Uterus (tissue), 3 donors: ENCODE measurements at regions not wholly inside any gene's neighbourhood (a gene's known extent, or its start where the extent isn't known, plus 50 kb on each side); places are given as distances from the start of the nearest gene placed in this dataset.

Source experiments
- DNase-seq, 2 donors: peaks; one replicate each; pipeline ENCODE4 v3.0.0-alpha.2; 2019 to 2020
- H3K27ac ChIP-seq, 2 donors: fragments of 200-600 bp; sonication (generic); 1 replicate in 1 of 2; 2 replicates in 1 of 2; pipeline ENCODE4 v1.5.1; 2016 to 2018
- H3K27me3 ChIP-seq, 2 donors: fragments of 200-600 bp; sonication (generic); one replicate each; pipeline ENCODE4 v1.5.1; 2018 to 2019; ENCODE audit warnings: control low read depth in 1 of 2
- H3K36me3 ChIP-seq, 2 donors: fragments of 200-600 bp; sonication (generic); one replicate each; pipeline ENCODE4 v1.5.1; 2019; ENCODE audit warnings: control low read depth in 1 of 2
- H3K4me1 ChIP-seq, 2 donors: fragments of 200-600 bp; sonication (generic); one replicate each; pipeline ENCODE4 v1.5.1; 2018 to 2019; ENCODE audit warnings: control low read depth in 1 of 2
- H3K4me3 ChIP-seq, 2 donors: fragments of 200-600 bp; sonication (generic); 1 replicate in 1 of 2; 2 replicates in 1 of 2; pipeline ENCODE4 v1.5.1; 2018 to 2019; ENCODE audit warnings: mild to moderate bottlenecking in 1 of 2
- H3K9me3 ChIP-seq, 2 donors: fragments of 200-600 bp; sonication (generic); one replicate each; pipeline ENCODE4 v1.5.1; 2019; ENCODE audit warnings: control low read depth in 1 of 2
- POLR2A ChIP-seq, 2 donors: fragments of 450-650 bp; IDR thresholded peaks; one replicate each; pipeline ENCODE4 v1.6.1; 2016; ENCODE audit warnings: antibody characterized with exemption in 2 of 2, mild to moderate bottlenecking in 1 of 2, moderate library complexity in 1 of 2
- intact Hi-C: fragments of 100-400 bp; cut with DNase I; formaldehyde crosslinking; loops from one replicate; pipeline ENCODE4 v1.15.1; 2023; ENCODE audit warnings: low total_unique reads
- TF ChIP-seq, protein P1 (sequence below), 4 experiments: fragments of 200-600 bp in 2 of 4; fragments of 450-650 bp in 2 of 4; sonication (generic) in 2 of 4; IDR thresholded peaks; one replicate each; pipeline ENCODE4 v1.5.1; 2016 to 2019; ENCODE audit warnings: antibody characterized with exemption in 4 of 4, mild to moderate bottlenecking in 2 of 4, moderate library complexity in 1 of 4
- donor health status: DM: yes; HTN: yes; CAD: no.

DNA sequence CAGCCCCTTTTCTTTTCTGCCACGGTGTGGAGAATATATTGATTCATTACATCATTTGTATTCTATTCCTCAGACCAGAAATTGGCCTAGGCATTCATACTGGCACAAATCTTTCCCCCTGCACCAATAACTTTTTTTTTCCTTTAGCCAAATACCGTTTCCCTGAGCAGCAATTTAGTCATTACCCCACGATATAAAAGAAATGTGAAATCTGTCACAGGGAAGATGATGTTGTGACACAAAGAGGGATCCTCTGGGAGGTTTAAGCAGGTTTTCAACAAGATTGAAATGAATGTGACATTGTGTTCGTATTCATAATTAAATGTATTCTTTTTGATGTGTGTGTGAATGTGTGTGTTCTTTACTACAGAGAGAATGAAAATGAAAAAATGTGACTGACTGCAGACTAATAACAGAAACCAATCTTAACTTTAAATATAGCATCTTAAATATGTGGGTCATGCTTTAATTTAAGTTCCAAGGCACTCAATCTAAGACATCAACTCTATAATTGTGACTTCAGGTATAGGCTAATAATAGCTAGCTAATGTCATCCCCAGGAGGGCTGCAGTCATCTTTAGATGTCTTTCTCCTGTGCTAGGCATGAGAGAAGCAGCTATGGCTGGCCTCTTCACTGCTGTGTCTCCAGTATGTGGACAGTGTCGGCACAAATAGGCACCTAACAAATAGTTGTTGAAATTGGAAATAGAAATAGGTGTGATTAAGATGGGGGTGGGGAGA, 177.7 kb downstream of the BTBD3 start:
- no peak for DNase-seq
- Histone ChIP-seq H3K27ac (no peak overlapping the region), H3K27me3 (no peaks in the 10 kb centered on the region), H3K4me1 (no peaks in the 10 kb centered on the region), H3K9me3 (no peaks in the 10 kb centered on the region), H3K36me3 (no peaks in the 10 kb centered on the region), H3K4me3 (no peak overlapping the region)
- intact Hi-C loops: loop anchor here (10.0 kb wide), 1 partner anchor 61 kb away; no protein-coding TSS in a partner anchor
- TF ChIP-seq POLR2A (IDR thresholded peaks at IDR 0.05): no peak
- TF ChIP-seq, protein P1, sequence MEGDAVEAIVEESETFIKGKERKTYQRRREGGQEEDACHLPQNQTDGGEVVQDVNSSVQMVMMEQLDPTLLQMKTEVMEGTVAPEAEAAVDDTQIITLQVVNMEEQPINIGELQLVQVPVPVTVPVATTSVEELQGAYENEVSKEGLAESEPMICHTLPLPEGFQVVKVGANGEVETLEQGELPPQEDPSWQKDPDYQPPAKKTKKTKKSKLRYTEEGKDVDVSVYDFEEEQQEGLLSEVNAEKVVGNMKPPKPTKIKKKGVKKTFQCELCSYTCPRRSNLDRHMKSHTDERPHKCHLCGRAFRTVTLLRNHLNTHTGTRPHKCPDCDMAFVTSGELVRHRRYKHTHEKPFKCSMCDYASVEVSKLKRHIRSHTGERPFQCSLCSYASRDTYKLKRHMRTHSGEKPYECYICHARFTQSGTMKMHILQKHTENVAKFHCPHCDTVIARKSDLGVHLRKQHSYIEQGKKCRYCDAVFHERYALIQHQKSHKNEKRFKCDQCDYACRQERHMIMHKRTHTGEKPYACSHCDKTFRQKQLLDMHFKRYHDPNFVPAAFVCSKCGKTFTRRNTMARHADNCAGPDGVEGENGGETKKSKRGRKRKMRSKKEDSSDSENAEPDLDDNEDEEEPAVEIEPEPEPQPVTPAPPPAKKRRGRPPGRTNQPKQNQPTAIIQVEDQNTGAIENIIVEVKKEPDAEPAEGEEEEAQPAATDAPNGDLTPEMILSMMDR (IDR thresholded peaks at IDR 0.05): no peak

DNA sequence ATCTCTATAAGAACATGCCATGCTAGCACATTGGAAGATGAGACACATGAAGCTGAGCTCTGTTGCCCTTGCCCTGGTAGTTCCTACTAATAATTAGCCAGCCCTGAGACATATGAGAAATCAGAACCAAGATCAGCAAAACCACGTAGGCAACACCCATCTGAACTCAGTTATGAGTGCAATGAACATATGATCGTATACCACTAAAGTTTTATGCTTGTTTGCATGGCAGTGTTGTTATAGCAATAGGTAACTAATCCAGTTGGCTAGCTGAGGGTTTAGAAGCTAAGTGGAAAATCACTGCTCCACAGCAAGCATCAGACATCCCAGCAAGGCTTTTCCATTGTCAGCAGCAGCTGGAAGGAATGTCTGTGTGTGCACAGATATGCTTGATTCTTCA, 180.7 kb downstream of the BTBD3 start:
- Histone ChIP-seq H3K36me3 (no peaks in the 10 kb centered on the region), H3K27ac (no peak overlapping the region), H3K4me3 (no peak overlapping the region), H3K9me3 (peaks cover 0 to 4% of the 10 kb centered on the region in 2 donors), H3K4me1 (no peaks in the 10 kb centered on the region), H3K27me3 (no peaks in the 10 kb centered on the region)
- intact Hi-C loops: loop anchor here (10.0 kb wide), 1 partner anchor 64 kb away; no protein-coding TSS in a partner anchor
- TF ChIP-seq POLR2A (IDR thresholded peaks at IDR 0.05): no peak
- TF ChIP-seq, protein P1 (IDR thresholded peaks at IDR 0.05): no peak
- no peak for DNase-seq

DNA sequence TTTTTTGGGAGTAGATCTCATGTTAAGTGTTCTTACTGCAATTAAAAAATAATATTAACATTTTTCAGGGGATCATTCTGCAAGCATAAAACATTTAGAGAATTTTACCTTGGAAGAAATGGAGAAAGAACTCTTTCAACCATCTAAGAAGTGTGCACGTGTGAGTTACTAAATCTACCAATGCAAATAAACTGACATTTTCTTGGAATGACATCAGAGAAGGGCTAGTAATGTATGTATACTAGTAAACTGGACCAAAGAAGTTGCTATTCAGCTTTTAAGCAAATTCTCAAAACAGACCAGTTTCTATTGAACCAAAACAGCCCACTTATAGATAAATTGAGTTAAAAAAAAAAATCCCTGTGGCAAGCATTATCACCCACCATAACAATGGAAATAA, 191.2 kb downstream of the BTBD3 start:
- no peaks in the 10 kb centered on the region for H3K4me1 ChIP-seq
- no peak overlapping the region for H3K27ac ChIP-seq
- H3K4me3 ChIP-seq: no peak overlapping the region
- intact Hi-C loops: no loop called here
- peaks cover 0 to 8% of the 10 kb centered on the region in 2 donors for H3K9me3 ChIP-seq
- H3K27me3 ChIP-seq: no peaks in the 10 kb centered on the region
- TF ChIP-seq POLR2A (IDR thresholded peaks at IDR 0.05): no peak
- TF ChIP-seq, protein P1 (IDR thresholded peaks at IDR 0.05): no peak
- no peaks in the 10 kb centered on the region for H3K36me3 ChIP-seq
- DNase-seq: no peak

DNA sequence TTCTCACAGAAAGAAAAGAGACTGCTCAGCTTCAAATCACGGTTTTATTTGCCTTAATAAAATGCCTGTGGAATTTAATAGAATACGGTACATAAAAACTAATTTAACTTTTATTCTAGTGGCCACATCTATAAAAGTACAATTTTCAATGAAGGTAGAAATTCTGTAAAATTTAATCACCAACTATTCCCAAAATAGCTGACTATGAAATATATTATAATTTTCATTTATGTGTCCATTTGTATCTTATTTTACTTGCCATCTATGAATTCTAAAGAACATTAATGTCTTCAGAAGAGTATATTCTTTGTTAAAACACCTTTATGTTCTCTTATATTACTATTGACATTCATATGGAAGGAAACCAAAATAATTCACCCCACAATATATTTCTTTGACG, 192.6 kb downstream of the BTBD3 start:
- no peaks in the 10 kb centered on the region for H3K27me3 ChIP-seq
- no peak overlapping the region for H3K4me3 ChIP-seq
- no peaks in the 10 kb centered on the region for H3K4me1 ChIP-seq
- TF ChIP-seq POLR2A (IDR thresholded peaks at IDR 0.05): no peak
- TF ChIP-seq, protein P1 (IDR thresholded peaks at IDR 0.05): no peak
- H3K36me3 ChIP-seq: no peaks in the 10 kb centered on the region
- no peak overlapping the region for H3K27ac ChIP-seq
- H3K9me3 ChIP-seq: peaks cover 0 to 8% of the 10 kb centered on the region in 2 donors
- intact Hi-C loops: no loop called here
- no peak for DNase-seq

DNA sequence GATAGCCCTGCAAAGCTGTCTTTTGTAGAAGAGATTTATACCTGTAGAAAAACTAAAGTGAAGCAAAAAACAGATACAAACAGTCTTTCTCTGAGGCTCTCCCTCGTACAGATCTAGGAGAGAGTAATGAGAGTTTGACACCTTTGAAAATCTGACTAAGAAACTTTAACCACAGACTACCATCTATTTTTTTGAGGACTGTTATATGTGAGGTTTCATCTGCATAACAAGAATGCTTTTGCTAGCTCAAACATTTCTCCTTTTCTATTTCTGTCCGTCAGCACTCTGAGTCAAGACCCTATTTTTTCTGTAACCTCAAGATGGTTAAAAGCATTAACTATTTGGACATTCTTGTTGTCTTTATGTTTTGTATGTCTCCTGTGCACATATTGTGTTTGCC, 193.0 kb downstream of the BTBD3 start:
- TF ChIP-seq POLR2A (IDR thresholded peaks at IDR 0.05): no peak
- TF ChIP-seq, protein P1 (IDR thresholded peaks at IDR 0.05): no peak
- Histone ChIP-seq H3K4me3 (no peak overlapping the region), H3K4me1 (no peaks in the 10 kb centered on the region), H3K27ac (no peak overlapping the region), H3K9me3 (peaks cover 0 to 8% of the 10 kb centered on the region in 2 donors), H3K27me3 (no peaks in the 10 kb centered on the region), H3K36me3 (no peaks in the 10 kb centered on the region)
- no peak for DNase-seq
- intact Hi-C loops: no loop called here
